ENCODE measurements at regions not wholly inside any gene's neighbourhood (a gene's known extent, or its start where the extent isn't known, plus 50 kb on each side); places are given as distances from the start of the nearest gene placed in this dataset.

DNA sequence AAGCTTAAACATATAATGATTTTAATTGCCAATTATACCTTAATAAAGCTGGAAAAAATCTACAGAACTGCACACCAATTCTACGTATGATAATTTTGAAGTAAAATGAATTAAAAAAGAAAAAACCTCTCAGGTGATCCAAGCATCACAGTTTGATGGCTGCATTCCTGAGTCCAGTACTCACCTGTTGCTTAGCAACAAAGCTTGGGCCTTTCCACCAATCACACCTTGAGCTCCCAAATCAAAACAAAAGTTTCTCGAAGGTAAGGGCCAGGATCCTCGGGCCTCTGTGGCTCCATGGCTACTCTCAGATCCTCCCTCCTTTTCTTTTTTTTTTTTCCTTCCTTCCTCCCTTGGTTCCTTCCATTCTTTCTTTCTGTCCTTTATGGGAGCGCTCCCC lies 137.2 kb upstream of the PCBD1 start:
- Mint-ChIP-seq H3K27me3 (ENCODE audit: insufficient read depth) (peaks cover 30% of the 10 kb centered on the region), H3K9me3 (no peaks in the 10 kb centered on the region; the same call in 1 of the 2 replicates)

DNA sequence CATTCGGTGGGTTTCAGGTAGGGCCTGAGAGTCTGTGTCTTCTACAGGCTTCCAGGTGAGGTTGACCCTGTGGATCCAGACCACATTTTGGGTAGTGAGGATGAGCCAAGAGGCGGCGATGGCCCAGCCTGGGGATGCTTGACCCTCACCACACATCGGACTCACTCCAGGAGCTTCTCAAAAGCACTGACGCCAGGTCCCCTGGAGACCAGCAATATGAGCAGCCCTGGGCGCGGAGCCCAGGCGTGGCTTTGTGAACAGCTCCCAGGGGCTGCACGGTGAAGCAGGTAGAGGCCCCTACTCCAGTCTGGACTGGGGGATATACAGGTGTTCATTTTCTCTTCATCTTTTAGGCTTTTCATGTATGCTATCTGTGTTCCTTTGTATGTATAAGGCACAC lies 139.7 kb upstream of the PCBD1 start:
- TF ChIP-seq CTCF (IDR thresholded peaks at IDR 0.05): no peak

More for the DNA sequence above, 137.2 kb upstream of the PCBD1 start:
- H3K4me3 Mint-ChIP-seq: no peak overlapping the region
- H3K4me1 Mint-ChIP-seq (ENCODE audit: low read depth): no peaks in the 10 kb centered on the region
- DNase-seq: no peak
- H3K36me3 Mint-ChIP-seq (ENCODE audit: low read depth): no peaks in the 10 kb centered on the region
- H3K27ac Mint-ChIP-seq: no peak overlapping the region
- no peak for TF ChIP-seq CTCF (IDR thresholded peaks at IDR 0.05)

DNA sequence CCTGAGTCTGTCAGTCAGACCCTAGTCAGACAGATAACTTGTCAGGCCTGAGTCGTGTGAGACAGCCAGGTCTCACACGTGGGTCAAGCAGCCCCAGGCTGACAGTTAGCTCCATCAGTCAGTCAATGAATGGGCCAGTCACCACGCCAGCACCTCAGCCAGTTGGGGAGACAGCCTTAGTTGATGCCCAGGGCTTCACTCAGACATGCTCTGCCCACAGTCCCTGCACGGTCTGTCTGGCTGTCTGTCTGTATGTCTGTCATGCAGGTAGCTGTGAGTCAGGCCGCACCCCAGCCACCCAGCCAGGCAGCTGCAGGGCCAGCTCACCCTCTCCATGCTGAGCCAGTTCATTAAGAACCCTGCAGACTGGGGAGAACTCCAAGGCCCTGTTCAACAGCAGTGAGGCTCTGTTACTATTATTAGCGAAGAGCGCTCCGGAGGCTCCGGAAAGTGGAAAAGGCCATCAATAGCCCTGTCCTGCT lies 141.1 kb upstream of the PCBD1 start:
- Mint-ChIP-seq H3K27me3 (ENCODE audit: insufficient read depth) (peaks cover 44% of the 10 kb centered on the region), H3K4me3 (no peak overlapping the region), H3K4me1 (ENCODE audit: low read depth) (no peaks in the 10 kb centered on the region), H3K36me3 (ENCODE audit: low read depth) (no peaks in the 10 kb centered on the region), H3K9me3 (no peaks in the 10 kb centered on the region), H3K27ac (no peak overlapping the region)
- no peak for DNase-seq
- TF ChIP-seq CTCF (IDR thresholded peaks at IDR 0.05): no peak

More for the DNA sequence above, 139.7 kb upstream of the PCBD1 start:
- no peaks in the 10 kb centered on the region for H3K4me1 Mint-ChIP-seq (ENCODE audit: low read depth)
- H3K9me3 Mint-ChIP-seq: no peaks in the 10 kb centered on the region
- H3K27ac Mint-ChIP-seq: no peak overlapping the region
- DNase-seq: no peak
- H3K27me3 Mint-ChIP-seq (ENCODE audit: insufficient read depth): peaks cover 45% of the 10 kb centered on the region
- no peaks in the 10 kb centered on the region for H3K36me3 Mint-ChIP-seq (ENCODE audit: low read depth)
- H3K4me3 Mint-ChIP-seq: no peak overlapping the region

GRCh38 chr10:71029907-71030306 lies 141.5 kb upstream of the PCBD1 start:
- Mint-ChIP-seq H3K36me3 (ENCODE audit: low read depth) (no peaks in the 10 kb centered on the region), H3K4me1 (ENCODE audit: low read depth) (no peaks in the 10 kb centered on the region), H3K9me3 (no peaks in the 10 kb centered on the region), H3K4me3 (no peak overlapping the region), H3K27me3 (ENCODE audit: insufficient read depth) (peaks cover 43% of the 10 kb centered on the region), H3K27ac (no peak overlapping the region)
- DNase-seq: no peak
- TF ChIP-seq CTCF (IDR thresholded peaks at IDR 0.05): no peak

GRCh38 chr10:71031026-71031425 lies 142.7 kb upstream of the PCBD1 start:
- no peak overlapping the region for H3K27ac Mint-ChIP-seq
- TF ChIP-seq CTCF (IDR thresholded peaks at IDR 0.05): no peak
- DNase-seq: no peak
- H3K9me3 Mint-ChIP-seq: no peaks in the 10 kb centered on the region
- H3K4me1 Mint-ChIP-seq (ENCODE audit: low read depth): no peaks in the 10 kb centered on the region
- H3K4me3 Mint-ChIP-seq: no peak overlapping the region
- H3K36me3 Mint-ChIP-seq (ENCODE audit: low read depth): no peaks in the 10 kb centered on the region
- peaks cover 43% of the 10 kb centered on the region for H3K27me3 Mint-ChIP-seq (ENCODE audit: insufficient read depth)

GRCh38 chr10:71031603-71032002 lies 143.2 kb upstream of the PCBD1 start:
- no peaks in the 10 kb centered on the region for H3K4me1 Mint-ChIP-seq (ENCODE audit: low read depth)
- no peaks in the 10 kb centered on the region for H3K9me3 Mint-ChIP-seq
- TF ChIP-seq CTCF (IDR thresholded peaks at IDR 0.05): no peak
- H3K36me3 Mint-ChIP-seq (ENCODE audit: low read depth): no peaks in the 10 kb centered on the region
- H3K27ac Mint-ChIP-seq: no peak overlapping the region
- H3K27me3 Mint-ChIP-seq (ENCODE audit: insufficient read depth): peaks cover 43% of the 10 kb centered on the region
- no peak for DNase-seq
- H3K4me3 Mint-ChIP-seq: no peak overlapping the region

Data from HFFc6 (cell line).